ENCODE measurements at regions not wholly inside any gene's neighbourhood (a gene's known extent, or its start where the extent isn't known, plus 50 kb on each side); places are given as distances from the start of the nearest gene placed in this dataset.
A peak's percentile ranks its signal among the peaks of the same experiment; 100 is the strongest.
"Not testable (repeated sequence)": the region's sequence is repeated elsewhere in the genome, so short reads cannot be mapped to it uniquely, and the experiment has no call there.

DNA sequence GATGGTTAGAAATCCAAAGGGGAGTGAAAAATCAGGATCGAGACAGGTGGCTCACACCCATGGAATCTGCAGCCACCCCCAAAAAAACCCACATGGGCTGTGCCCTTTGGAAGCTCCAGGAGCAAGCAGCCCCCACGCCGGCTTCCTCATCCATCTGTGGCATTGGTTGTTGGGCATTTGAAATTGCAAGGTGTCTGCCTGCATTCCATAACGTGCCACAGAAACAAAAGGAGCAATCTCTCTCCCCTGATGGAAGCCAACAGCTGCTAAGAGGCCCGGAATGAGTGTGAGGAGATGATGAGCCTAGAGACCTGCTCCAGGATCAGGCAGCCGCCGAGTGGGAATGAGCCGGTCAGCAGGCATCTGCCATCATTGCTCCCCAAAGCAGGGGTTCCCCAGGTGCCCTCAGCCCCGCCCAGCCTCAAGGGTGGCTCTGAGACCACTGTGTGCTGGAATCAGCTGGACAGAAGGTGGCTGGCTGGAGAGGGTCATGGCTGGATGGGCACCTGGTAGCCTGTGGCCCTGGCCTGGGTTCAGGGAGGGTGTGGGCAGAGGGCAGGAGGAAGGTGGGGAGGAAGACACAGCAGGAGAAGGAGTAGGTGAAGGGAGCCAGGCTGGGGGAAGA is 113.2 kb downstream of the CRLF2 start:
- peaks cover 0 to 11% of the 10 kb centered on the region in 2 donors for H3K27me3 Mint-ChIP-seq
- Histone ChIP-seq H3K4me1 (ENCODE audit: insufficient read depth, low read length) (no peaks in the 10 kb centered on the region), H3K27ac (ENCODE audit: low read depth, low read length) (no peak overlapping the region), H3K4me3 (ENCODE audit: low read length) (no peak overlapping the region), H3K9me3 (ENCODE audit: low read length) (peaks cover 6% of the 10 kb centered on the region), H3K27me3 (ENCODE audit: insufficient read depth, low read length, poor library complexity, severe bottlenecking) (no peaks in the 10 kb centered on the region), H3K36me3 (ENCODE audit: insufficient read depth, low read length) (no peaks in the 10 kb centered on the region)
- peaks cover 7 to 20% (median 11%) of the 10 kb centered on the region in 5 donors for H3K9me3 Mint-ChIP-seq
- no peaks in the 10 kb centered on the region for H3K4me1 Mint-ChIP-seq
- ChIA-PET CTCF (no interaction called here), POLR2A (no interaction called here)
- H3K4me3 Mint-ChIP-seq, result no peak overlapping the region
- DNase-seq, result no peak
- peak overlapping the region in 1 of 8 donors; percentile 15 for H3K27ac Mint-ChIP-seq
- H3K36me3 Mint-ChIP-seq, result no peaks in the 10 kb centered on the region

GRCh38 chrX:1097328-1097727 is 115.1 kb downstream of the CRLF2 start:
- Histone ChIP-seq H3K27ac (ENCODE audit: low read depth, low read length) (no peak overlapping the region), H3K9me3 (ENCODE audit: low read length) (peaks cover 6% of the 10 kb centered on the region), H3K36me3 (ENCODE audit: insufficient read depth, low read length) (no peaks in the 10 kb centered on the region), H3K4me1 (ENCODE audit: insufficient read depth, low read length) (no peaks in the 10 kb centered on the region), H3K27me3 (ENCODE audit: insufficient read depth, low read length, poor library complexity, severe bottlenecking) (no peaks in the 10 kb centered on the region), H3K4me3 (ENCODE audit: low read length) (no peak overlapping the region)
- H3K4me3 Mint-ChIP-seq, result no peak overlapping the region
- H3K27me3 Mint-ChIP-seq, result peaks cover 0 to 11% of the 10 kb centered on the region in 2 donors
- ChIA-PET POLR2A (no interaction called here), CTCF (no interaction called here)
- DNase-seq, result no peak
- H3K36me3 Mint-ChIP-seq, result no peaks in the 10 kb centered on the region
- peaks cover 0 to 6% (median 0%) of the 10 kb centered on the region in 3 donors for H3K4me1 Mint-ChIP-seq
- peaks cover 10 to 23% (median 11%) of the 10 kb centered on the region in 5 donors for H3K9me3 Mint-ChIP-seq
- H3K27ac Mint-ChIP-seq, result no peak overlapping the region

DNA sequence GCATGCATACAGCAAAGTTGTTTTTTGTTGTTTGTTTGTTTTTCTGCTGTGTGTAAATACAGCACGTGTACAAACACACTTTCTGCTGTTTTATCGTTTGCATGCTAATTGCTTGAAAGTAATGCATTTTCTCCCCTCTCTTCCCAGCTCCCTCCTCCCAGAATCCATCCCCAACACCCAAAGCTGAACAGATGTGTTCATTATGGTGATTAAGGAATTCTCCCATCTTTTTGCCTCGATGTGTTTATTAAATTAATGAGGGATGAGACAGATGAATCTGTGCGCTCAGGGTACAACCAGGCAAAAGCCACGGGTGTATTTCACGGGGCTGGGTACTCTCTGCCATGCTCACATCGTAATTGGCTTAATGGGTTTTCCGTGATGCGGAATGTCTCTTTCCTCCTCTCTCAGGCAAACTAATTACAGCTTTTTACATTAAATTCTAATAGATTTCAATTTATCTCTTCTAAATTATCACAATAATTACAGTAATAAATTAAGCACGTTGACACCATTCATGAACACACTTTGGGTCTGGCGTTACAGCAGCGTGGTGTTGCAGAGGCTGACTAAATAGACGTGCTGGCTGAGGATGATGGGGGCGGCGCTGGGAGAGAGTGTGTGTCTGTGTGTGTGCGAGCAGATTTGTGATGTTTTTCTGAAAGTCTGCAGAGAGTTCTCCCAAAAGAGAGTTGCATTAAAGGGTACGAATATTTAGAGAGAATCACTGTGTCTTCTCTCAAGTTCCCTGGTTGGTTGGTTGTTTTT is 117.7 kb downstream of the CRLF2 start:
- Histone ChIP-seq H3K36me3 (ENCODE audit: insufficient read depth, low read length) (no peaks in the 10 kb centered on the region), H3K27ac (ENCODE audit: low read depth, low read length) (no peak overlapping the region), H3K4me1 (ENCODE audit: insufficient read depth, low read length) (no peaks in the 10 kb centered on the region), H3K9me3 (ENCODE audit: low read length) (peaks cover 6% of the 10 kb centered on the region), H3K4me3 (ENCODE audit: low read length) (no peak overlapping the region), H3K27me3 (ENCODE audit: insufficient read depth, low read length, poor library complexity, severe bottlenecking) (no peaks in the 10 kb centered on the region)
- H3K27me3 Mint-ChIP-seq, result peaks cover 0 to 10% of the 10 kb centered on the region in 2 donors
- CTCF ChIA-PET, result no interaction called here
- no peak overlapping the region for H3K27ac Mint-ChIP-seq
- H3K4me3 Mint-ChIP-seq, result no peak overlapping the region
- H3K36me3 Mint-ChIP-seq, result no peaks in the 10 kb centered on the region
- H3K9me3 Mint-ChIP-seq, result peaks cover 10 to 25% (median 14%) of the 10 kb centered on the region in 5 donors
- DNase-seq, result no peak
- POLR2A ChIA-PET, result no interaction called here
- H3K4me1 Mint-ChIP-seq, result peaks cover 0 to 6% (median 0%) of the 10 kb centered on the region in 3 donors

- Histone ChIP-seq H3K4me1 (ENCODE audit: insufficient read depth, low read length) (no peaks in the 10 kb centered on the region), H3K9me3 (ENCODE audit: low read length) (peaks cover 6% of the 10 kb centered on the region), H3K27me3 (ENCODE audit: insufficient read depth, low read length, poor library complexity, severe bottlenecking) (no peaks in the 10 kb centered on the region), H3K36me3 (ENCODE audit: insufficient read depth, low read length) (no peaks in the 10 kb centered on the region), H3K4me3 (ENCODE audit: low read length) (no peak overlapping the region), H3K27ac (ENCODE audit: low read depth, low read length) (no peak overlapping the region)
- Mint-ChIP-seq H3K4me3 (no peak overlapping the region), H3K4me1 (peaks cover 0 to 6% (median 0%) of the 10 kb centered on the region in 3 donors), H3K36me3 (no peaks in the 10 kb centered on the region), H3K9me3 (peaks cover 10 to 30% (median 13%) of the 10 kb centered on the region in 5 donors), H3K27me3 (peaks cover 0 to 8% of the 10 kb centered on the region in 2 donors), H3K27ac (peak overlapping the region in 1 of 8 donors; percentile 80)
- peak in 1 of 5 donors; percentile 7 for DNase-seq
- CTCF ChIA-PET, result no interaction called here
- POLR2A ChIA-PET, result no interaction called here
Observed at GRCh38 chrX:1093586-1094421, 118.6 kb downstream of the CRLF2 start.

- H3K36me3 Mint-ChIP-seq, result no peaks in the 10 kb centered on the region
Observed at GRCh38 chrX:1093121-1093520, 119.3 kb downstream of the CRLF2 start.

DNA sequence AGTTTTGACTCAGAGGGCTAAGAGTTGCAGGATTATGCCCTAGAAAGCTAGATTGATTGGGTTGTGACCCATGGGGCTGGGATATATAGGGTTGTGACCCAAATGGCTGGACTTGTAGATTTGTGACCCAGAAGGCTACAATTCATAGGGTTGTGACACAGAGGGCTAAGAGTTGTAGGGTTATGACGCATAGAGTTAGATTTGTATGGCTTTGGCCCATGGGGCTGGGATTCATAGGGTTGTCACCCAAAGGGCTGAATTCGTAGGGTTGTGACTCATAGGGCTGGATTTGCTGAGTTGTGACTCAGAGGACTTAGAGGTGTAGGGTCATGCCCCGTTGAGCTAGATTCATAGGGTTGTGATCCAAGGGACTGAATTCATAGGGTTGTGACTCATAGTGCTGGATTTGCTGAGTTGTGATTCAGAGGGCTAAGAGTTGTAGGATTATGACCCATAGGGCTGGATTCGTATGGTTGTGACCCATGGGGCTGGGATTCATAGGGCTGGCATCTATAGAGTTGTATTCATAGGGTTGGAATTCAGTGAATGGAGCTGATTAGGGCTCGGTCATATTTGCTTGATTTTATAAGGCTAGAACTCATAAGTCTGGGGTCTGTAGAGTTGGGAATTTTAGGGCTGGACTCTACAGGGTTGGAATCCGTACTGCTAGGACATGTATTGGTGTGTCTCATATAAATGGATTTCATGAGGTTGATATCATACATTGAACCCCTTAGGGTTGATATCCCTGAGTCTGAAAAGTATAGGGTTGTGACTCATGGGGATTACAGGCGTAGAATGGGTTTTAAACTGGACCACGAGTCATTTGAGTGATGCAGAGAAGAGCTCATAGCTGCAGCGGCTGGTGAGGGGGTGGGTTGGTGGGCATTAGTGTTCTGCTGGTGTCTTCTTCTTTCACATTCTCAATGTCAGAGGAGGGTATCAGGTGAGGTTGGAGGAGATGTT is 125.7 kb downstream of the CRLF2 start:
- Mint-ChIP-seq H3K36me3 (peaks cover 0 to 4% (median 0%) of the 10 kb centered on the region in 3 donors), H3K27ac (no peak overlapping the region), H3K4me3 (no peak overlapping the region), H3K27me3 (peaks cover 5 to 17% of the 10 kb centered on the region in 2 donors), H3K9me3 (peaks cover 8 to 41% (median 17%) of the 10 kb centered on the region in 5 donors), H3K4me1 (no peaks in the 10 kb centered on the region)
- DNase-seq, result no peak
- Histone ChIP-seq H3K4me3 (ENCODE audit: low read length) (no peak overlapping the region), H3K9me3 (ENCODE audit: low read length) (no peaks in the 10 kb centered on the region), H3K27me3 (ENCODE audit: insufficient read depth, low read length, poor library complexity, severe bottlenecking) (no peaks in the 10 kb centered on the region), H3K4me1 (ENCODE audit: insufficient read depth, low read length) (no peaks in the 10 kb centered on the region), H3K36me3 (ENCODE audit: insufficient read depth, low read length) (no peaks in the 10 kb centered on the region), H3K27ac (ENCODE audit: low read depth, low read length) (no peak overlapping the region)
- CTCF ChIA-PET, result no interaction called here
- POLR2A ChIA-PET, result no interaction called here

More at GRCh38 chrX:1093121-1093520, 119.3 kb downstream of the CRLF2 start:
- H3K36me3 ChIP-seq (ENCODE audit: insufficient read depth, low read length), result no peaks in the 10 kb centered on the region
- no peaks in the 10 kb centered on the region for H3K4me1 ChIP-seq (ENCODE audit: insufficient read depth, low read length)
- H3K4me3 Mint-ChIP-seq, result peak overlapping the region in 5 of 7 donors; percentile 24 to 67 (median 62)
- peak overlapping the region in 2 of 8 donors; percentile 12 to 43 for H3K27ac Mint-ChIP-seq
- peaks cover 7 to 25% (median 11%) of the 10 kb centered on the region in 5 donors for H3K9me3 Mint-ChIP-seq
- peak in 1 of 5 donors; percentile 46 for DNase-seq
- H3K9me3 ChIP-seq (ENCODE audit: low read length), result peaks cover 6% of the 10 kb centered on the region
- peaks cover 0 to 6% (median 0%) of the 10 kb centered on the region in 3 donors for H3K4me1 Mint-ChIP-seq
- ChIA-PET POLR2A (no interaction called here), CTCF (no interaction called here)
- H3K4me3 ChIP-seq (ENCODE audit: low read length), result no peak overlapping the region
- no peaks in the 10 kb centered on the region for H3K27me3 ChIP-seq (ENCODE audit: insufficient read depth, low read length, poor library complexity, severe bottlenecking)
- peaks cover 0 to 4% of the 10 kb centered on the region in 2 donors for H3K27me3 Mint-ChIP-seq
- no peak overlapping the region for H3K27ac ChIP-seq (ENCODE audit: low read depth, low read length)

DNA sequence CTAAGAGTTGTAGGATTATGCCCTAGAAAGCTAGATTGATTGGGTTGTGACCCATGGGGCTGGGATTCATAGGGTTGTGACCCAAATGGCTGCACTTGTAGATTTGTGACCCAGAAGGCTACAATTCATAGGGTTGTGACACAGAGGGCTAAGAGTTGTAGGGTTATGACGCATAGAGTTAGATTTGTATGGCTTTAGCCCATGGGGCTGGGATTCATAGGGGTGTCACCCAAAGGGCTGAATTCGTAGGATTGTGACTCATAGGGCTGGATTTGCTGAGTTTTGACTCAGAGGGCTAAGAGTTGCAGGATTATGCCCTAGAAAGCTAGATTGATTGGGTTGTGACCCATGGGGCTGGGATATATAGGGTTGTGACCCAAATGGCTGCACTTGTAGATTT is 126.6 kb downstream of the CRLF2 start:
- CTCF ChIA-PET, result not testable (repeated sequence)

More for the DNA sequence above, 126.6 kb downstream of the CRLF2 start:
- H3K36me3 Mint-ChIP-seq; H3K27ac ChIP-seq (ENCODE audit: low read depth, low read length); H3K27me3 ChIP-seq (ENCODE audit: insufficient read depth, low read length, poor library complexity, severe bottlenecking); H3K9me3 ChIP-seq (ENCODE audit: low read length); H3K27ac Mint-ChIP-seq; POLR2A ChIA-PET; H3K4me3 Mint-ChIP-seq; H3K4me1 ChIP-seq (ENCODE audit: insufficient read depth, low read length); DNase-seq; H3K4me3 ChIP-seq (ENCODE audit: low read length); H3K4me1 Mint-ChIP-seq; H3K36me3 ChIP-seq (ENCODE audit: insufficient read depth, low read length): not testable (repeated sequence)
- peaks cover 8 to 41% (median 17%) of the 10 kb centered on the region in 5 donors for H3K9me3 Mint-ChIP-seq
- peaks cover 5 to 17% of the 10 kb centered on the region in 2 donors for H3K27me3 Mint-ChIP-seq
